CD4-positive, alpha-beta memory T cell (primary cell): ENCODE measurements at regions not wholly inside any gene's neighbourhood (a gene's known extent, or its start where the extent isn't known, plus 50 kb on each side); places are given as distances from the start of the nearest gene placed in this dataset.
A peak's percentile ranks its signal among the peaks of the same experiment; 100 is the strongest.

Experiments used
- CTCF ChIA-PET: fragments of 350-600 bp; sonication (Branson Sonifier 250); formaldehyde crosslinking; loops from one replicate; lab custom pipeline; 2021; ENCODE audit warnings: inconsistent platforms; ENCODE audit not compliant: partially characterized antibody; lab: Charles Lee
- POLR2A ChIA-PET: fragments of 350-600 bp; sonication (Branson Sonifier 250); formaldehyde crosslinking; loops from one replicate; lab custom pipeline; 2021; ENCODE audit not compliant: partially characterized antibody; lab: Charles Lee
- DNase-seq, 5 donors: peaks; one replicate each; pipeline versions ENCODE4 v3.0.0 to v3.0.0-alpha.2; 2020 to 2022; ENCODE audit warnings: mixed read lengths in 1 of 5
- H3K27ac ChIP-seq: one replicate; pipeline ENCODE4 v1.7.0; 2013; ENCODE audit warnings: low read depth, low read length
- H3K27me3 ChIP-seq: 2 replicates; pipeline ENCODE4 v1.7.0; 2013; ENCODE audit warnings: mild to moderate bottlenecking, low read length, moderate library complexity; ENCODE audit not compliant: insufficient read depth
- H3K36me3 ChIP-seq: 2 replicates; pipeline ENCODE4 v1.7.0; 2013; ENCODE audit warnings: mild to moderate bottlenecking, low read length, moderate library complexity; ENCODE audit not compliant: insufficient read depth
- H3K4me1 ChIP-seq: 2 replicates; pipeline ENCODE4 v1.7.0; 2013; ENCODE audit warnings: mild to moderate bottlenecking, low read length, moderate library complexity; ENCODE audit not compliant: insufficient read depth
- H3K4me3 ChIP-seq, 2 donors: one replicate each; pipeline ENCODE4 v1.7.0; 2013; ENCODE audit warnings: low read length in 2 of 2, mild to moderate bottlenecking in 1 of 2
- H3K9me3 ChIP-seq, 2 donors: one replicate each; pipeline ENCODE4 v1.7.0; 2013; ENCODE audit warnings: low read length in 2 of 2, control low read depth in 1 of 2; ENCODE audit not compliant: control insufficient read depth in 1 of 2
- H3K27ac Mint-ChIP-seq, 7 donors: one replicate each; pipeline ENCODE4 v1.8.0; 2020 to 2021; ENCODE audit warnings: mixed read lengths in 7 of 7, mild to moderate bottlenecking in 6 of 7, inconsistent platforms in 3 of 7, moderate library complexity in 3 of 7
- H3K27me3 Mint-ChIP-seq, 2 donors: one replicate each; pipeline ENCODE4 v1.8.0; 2020 to 2021; ENCODE audit warnings: mixed read lengths in 2 of 2
- H3K36me3 Mint-ChIP-seq, 2 donors: one replicate each; pipeline ENCODE4 v1.8.0; 2020 to 2021; ENCODE audit warnings: mixed read lengths in 2 of 2, inconsistent platforms in 1 of 2, mild to moderate bottlenecking in 1 of 2
- H3K4me1 Mint-ChIP-seq, 4 donors: one replicate each; pipeline ENCODE4 v1.8.0; 2020 to 2021; ENCODE audit warnings: mixed read lengths in 4 of 4, mild to moderate bottlenecking in 1 of 4
- H3K4me3 Mint-ChIP-seq, 8 donors: one replicate each; pipeline ENCODE4 v1.8.0; 2020 to 2021; ENCODE audit warnings: mixed read lengths in 8 of 8, mild to moderate bottlenecking in 7 of 8, moderate library complexity in 6 of 8, inconsistent platforms in 3 of 8
- H3K9me3 Mint-ChIP-seq, 8 donors: one replicate each; pipeline ENCODE4 v1.8.0; 2020 to 2021; ENCODE audit warnings: mixed read lengths in 8 of 8, mild to moderate bottlenecking in 5 of 8, inconsistent platforms in 3 of 8, moderate library complexity in 1 of 8
- intact Hi-C: fragments of 100-400 bp; cut with micrococcal nuclease; formaldehyde crosslinking; loops from one replicate; pipeline ENCODE4 v1.15.1; 2023

- H3K36me3 Mint-ChIP-seq, result no peaks in the 10 kb centered on the region
- DNase-seq, result no peak
- Histone ChIP-seq H3K27ac (no peak overlapping the region), H3K4me1 (no peaks in the 10 kb centered on the region), H3K27me3 (no peaks in the 10 kb centered on the region), H3K4me3 (no peak overlapping the region), H3K9me3 (no peaks in the 10 kb centered on the region), H3K36me3 (no peaks in the 10 kb centered on the region)
- no peaks in the 10 kb centered on the region for H3K27me3 Mint-ChIP-seq
- ChIA-PET POLR2A (no interaction called here), CTCF (no interaction called here)
- intact Hi-C loops, result no loop called here
- no peaks in the 10 kb centered on the region for H3K4me1 Mint-ChIP-seq
- no peak overlapping the region for H3K27ac Mint-ChIP-seq
- no peak overlapping the region for H3K4me3 Mint-ChIP-seq
- H3K9me3 Mint-ChIP-seq, result peaks cover 0 to 11% (median 4%) of the 10 kb centered on the region in 8 donors
These were observed 55.2 kb downstream of the RTL3 start for GRCh38 chrX:78603908-78604307.

GRCh38 chrX:78595901-78596502 lies 63.1 kb downstream of the RTL3 start:
- H3K9me3 Mint-ChIP-seq, result peaks cover 0 to 22% (median 12%) of the 10 kb centered on the region in 8 donors
- ChIA-PET CTCF (no interaction called here), POLR2A (interaction anchor here (0.7 kb wide), 1 partner anchor 9 kb away, joined by 3 read pairs; no protein-coding TSS in a partner anchor)
- H3K4me1 Mint-ChIP-seq, result peaks cover 0 to 5% (median 0%) of the 10 kb centered on the region in 4 donors
- Histone ChIP-seq H3K4me3 (no peak overlapping the region), H3K9me3 (no peaks in the 10 kb centered on the region), H3K36me3 (no peaks in the 10 kb centered on the region), H3K4me1 (no peaks in the 10 kb centered on the region), H3K27ac (no peak overlapping the region), H3K27me3 (no peaks in the 10 kb centered on the region)
- peaks cover 0 to 1% of the 10 kb centered on the region in 2 donors for H3K27me3 Mint-ChIP-seq
- intact Hi-C loops, result no loop called here
- no peak for DNase-seq
- H3K4me3 Mint-ChIP-seq, result no peak overlapping the region
- no peak overlapping the region for H3K27ac Mint-ChIP-seq
- no peaks in the 10 kb centered on the region for H3K36me3 Mint-ChIP-seq

- Mint-ChIP-seq H3K4me3 (no peak overlapping the region), H3K27ac (no peak overlapping the region), H3K36me3 (no peaks in the 10 kb centered on the region), H3K27me3 (peaks cover 0 to 1% of the 10 kb centered on the region in 2 donors), H3K9me3 (peaks cover 0 to 14% (median 9%) of the 10 kb centered on the region in 8 donors), H3K4me1 (peaks cover 0 to 5% (median 0%) of the 10 kb centered on the region in 4 donors)
- Histone ChIP-seq H3K9me3 (no peaks in the 10 kb centered on the region), H3K4me1 (no peaks in the 10 kb centered on the region), H3K4me3 (no peak overlapping the region), H3K36me3 (no peaks in the 10 kb centered on the region), H3K27me3 (no peaks in the 10 kb centered on the region), H3K27ac (no peak overlapping the region)
- no peak for DNase-seq
- ChIA-PET CTCF (no interaction called here), POLR2A (no interaction called here)
- intact Hi-C loops, result no loop called here
These were observed 65.4 kb downstream of the RTL3 start for GRCh38 chrX:78593701-78594100.

GRCh38 chrX:78592030-78592429 lies 67.1 kb downstream of the RTL3 start:
- no peaks in the 10 kb centered on the region for H3K36me3 Mint-ChIP-seq
- peaks cover 0 to 5% (median 0%) of the 10 kb centered on the region in 4 donors for H3K4me1 Mint-ChIP-seq
- H3K27ac ChIP-seq, result no peak overlapping the region
- H3K36me3 ChIP-seq, result no peaks in the 10 kb centered on the region
- H3K27me3 ChIP-seq, result no peaks in the 10 kb centered on the region
- H3K4me1 ChIP-seq, result no peaks in the 10 kb centered on the region
- H3K9me3 Mint-ChIP-seq, result peaks cover 0 to 14% (median 9%) of the 10 kb centered on the region in 8 donors
- intact Hi-C loops, result no loop called here
- H3K4me3 ChIP-seq, result no peak overlapping the region
- ChIA-PET POLR2A (no interaction called here), CTCF (no interaction called here)
- no peak overlapping the region for H3K4me3 Mint-ChIP-seq
- no peak overlapping the region for H3K27ac Mint-ChIP-seq
- peaks cover 0 to 1% of the 10 kb centered on the region in 2 donors for H3K27me3 Mint-ChIP-seq
- no peak for DNase-seq
- H3K9me3 ChIP-seq, result no peaks in the 10 kb centered on the region

- POLR2A ChIA-PET, result no interaction called here
- H3K4me3 ChIP-seq, result no peak overlapping the region
- Mint-ChIP-seq H3K4me3 (no peak overlapping the region), H3K36me3 (no peaks in the 10 kb centered on the region), H3K27me3 (no peaks in the 10 kb centered on the region), H3K4me1 (peaks cover 0 to 6% (median under 1%) of the 10 kb centered on the region in 4 donors), H3K27ac (peak overlapping the region in 1 of 7 donors; percentile 12), H3K9me3 (peaks cover 0 to 2% (median 0%) of the 10 kb centered on the region in 8 donors)
- no peaks in the 10 kb centered on the region for H3K36me3 ChIP-seq
- H3K27ac ChIP-seq, result no peak overlapping the region
- DNase-seq, result no peak
- H3K27me3 ChIP-seq, result no peaks in the 10 kb centered on the region
- intact Hi-C loops, result no loop called here
- CTCF ChIA-PET, result no interaction called here
- no peaks in the 10 kb centered on the region for H3K4me1 ChIP-seq
- no peaks in the 10 kb centered on the region for H3K9me3 ChIP-seq
These were observed 84.8 kb downstream of the RTL3 start for GRCh38 chrX:78574306-78574705.

GRCh38 chrX:78573630-78574029 lies 85.5 kb downstream of the RTL3 start:
- CTCF ChIA-PET, result no interaction called here
- no peak for DNase-seq
- Mint-ChIP-seq H3K4me3 (no peak overlapping the region), H3K27ac (no peak overlapping the region), H3K9me3 (peaks cover 0 to 2% (median 0%) of the 10 kb centered on the region in 8 donors), H3K27me3 (no peaks in the 10 kb centered on the region), H3K4me1 (peaks cover 0 to 6% (median under 1%) of the 10 kb centered on the region in 4 donors), H3K36me3 (no peaks in the 10 kb centered on the region)
- H3K27me3 ChIP-seq, result no peaks in the 10 kb centered on the region
- no peaks in the 10 kb centered on the region for H3K9me3 ChIP-seq
- no peak overlapping the region for H3K4me3 ChIP-seq
- POLR2A ChIA-PET, result no interaction called here
- no peaks in the 10 kb centered on the region for H3K36me3 ChIP-seq
- H3K27ac ChIP-seq, result no peak overlapping the region
- no peaks in the 10 kb centered on the region for H3K4me1 ChIP-seq
- intact Hi-C loops, result no loop called here

GRCh38 chrX:78571849-78572248 lies 87.3 kb downstream of the RTL3 start:
- Mint-ChIP-seq H3K27ac (no peak overlapping the region), H3K36me3 (no peaks in the 10 kb centered on the region), H3K4me1 (peaks cover 0 to 6% (median under 1%) of the 10 kb centered on the region in 4 donors), H3K9me3 (no peaks in the 10 kb centered on the region), H3K27me3 (no peaks in the 10 kb centered on the region), H3K4me3 (no peak overlapping the region)
- intact Hi-C loops, result no loop called here
- no peak overlapping the region for H3K4me3 ChIP-seq
- no peak for DNase-seq
- H3K27me3 ChIP-seq, result no peaks in the 10 kb centered on the region
- POLR2A ChIA-PET, result no interaction called here
- H3K36me3 ChIP-seq, result no peaks in the 10 kb centered on the region
- no peak overlapping the region for H3K27ac ChIP-seq
- no peaks in the 10 kb centered on the region for H3K4me1 ChIP-seq
- CTCF ChIA-PET, result no interaction called here
- H3K9me3 ChIP-seq, result no peaks in the 10 kb centered on the region
